GM10248 (cell line): ENCODE measurements at regions not wholly inside any gene's neighbourhood (a gene's known extent, or its start where the extent isn't known, plus 50 kb on each side); places are given as distances from the start of the nearest gene placed in this dataset.
"Not testable (repeated sequence)": the region's sequence is repeated elsewhere in the genome, so short reads cannot be mapped to it uniquely, and the experiment has no call there.

Experiments used
- CTCF ChIA-PET: fragments of 300-600 bp; sonication (Branson Sonifier 250); formaldehyde crosslinking; extraction: SDS; loops from one replicate; lab custom pipeline; 2021; ENCODE audit warnings: antibody characterized with exemption; lab: Yijun Ruan, JAX
- POLR2A ChIA-PET: fragments of 350-650 bp; sonication (Branson Sonifier 250); formaldehyde crosslinking; extraction: SDS; loops from one replicate; lab custom pipeline; 2020; ENCODE audit warnings: antibody characterized with exemption; lab: Yijun Ruan, JAX
- DNase-seq: peaks from one replicate; pipeline ENCODE4 v3.0.0; 2012; ENCODE audit errors: extremely low spot score
- TF ChIP-seq, protein P1 (sequence below): IDR thresholded peaks from 2 replicates; pipeline ENCODE4 v1.5.1; 2012; ENCODE audit warnings: mild to moderate bottlenecking, low read depth; ENCODE audit errors: extremely low read depth, missing control alignments, control extremely low read depth

DNA sequence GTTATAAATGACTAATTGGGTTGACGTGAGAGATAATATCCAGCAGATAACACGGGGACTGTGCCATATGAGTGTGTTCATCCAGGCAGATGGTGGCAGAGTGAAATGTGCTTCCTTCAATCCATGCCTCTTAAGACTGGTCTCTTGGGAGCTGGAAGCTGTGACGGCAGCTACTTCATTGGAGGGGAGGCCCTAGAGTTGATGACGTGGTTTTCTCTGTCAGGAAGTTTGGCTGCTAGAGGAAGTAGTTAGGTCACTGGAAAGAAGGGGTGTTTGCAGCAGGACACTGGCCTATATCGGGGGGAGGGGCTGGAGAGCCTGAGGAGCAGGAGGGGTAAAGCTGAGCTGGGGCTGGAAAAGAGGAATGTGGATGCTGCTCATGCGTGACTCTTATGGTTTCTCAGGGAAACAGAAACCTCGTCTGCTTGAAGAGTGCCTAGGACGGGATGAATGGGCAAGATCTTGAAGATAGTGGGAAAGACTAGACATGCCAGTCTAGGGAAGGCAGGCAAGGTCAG is 3051.6 kb downstream of the RPIA start:
- POLR2A ChIA-PET, DNase-seq, CTCF ChIA-PET: not testable (repeated sequence)

DNA sequence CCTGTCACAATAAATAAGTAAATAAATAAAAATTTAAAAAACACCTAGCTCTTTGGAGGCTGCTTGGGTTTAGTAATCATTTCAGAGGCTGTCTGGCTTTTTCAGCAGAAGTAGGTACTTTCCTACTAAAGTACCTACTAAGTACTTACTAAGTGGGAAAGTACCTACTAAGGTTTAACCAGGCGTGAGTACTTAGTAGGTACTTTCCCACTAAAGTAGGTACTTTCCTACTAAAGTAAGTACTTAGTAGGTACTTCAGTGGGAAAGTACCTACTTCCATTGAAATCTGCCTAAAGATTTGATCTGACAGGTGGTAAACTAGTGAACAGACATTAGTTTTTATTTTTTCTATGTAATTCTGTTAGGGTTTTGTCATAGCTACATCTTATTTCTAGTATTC is 3052.4 kb downstream of the RPIA start:
- DNase-seq, POLR2A ChIA-PET, CTCF ChIA-PET: not testable (repeated sequence)

DNA sequence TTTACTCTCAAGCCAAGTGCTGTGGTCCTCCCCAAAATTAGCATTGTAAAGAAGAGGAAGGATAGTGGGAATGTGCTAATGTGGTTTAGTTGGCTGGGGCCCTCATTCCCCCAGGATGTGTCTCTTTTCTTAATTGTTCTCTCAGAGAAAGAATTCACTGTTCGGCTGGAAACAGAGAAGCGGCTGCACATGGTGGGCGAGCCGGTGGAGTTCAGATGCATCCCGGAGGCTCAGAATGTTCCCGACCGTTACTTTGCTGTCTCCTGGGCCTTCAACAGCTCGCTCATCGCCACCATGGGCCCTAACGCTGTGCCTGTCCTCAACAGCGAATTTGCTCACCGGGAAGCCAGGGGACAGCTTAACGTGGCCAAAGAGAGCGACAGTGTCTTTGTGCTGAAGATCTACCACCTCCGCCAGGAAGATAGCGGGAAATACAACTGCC is 3053.2 kb downstream of the RPIA start:
- POLR2A ChIA-PET, DNase-seq, CTCF ChIA-PET: not testable (repeated sequence)

DNA sequence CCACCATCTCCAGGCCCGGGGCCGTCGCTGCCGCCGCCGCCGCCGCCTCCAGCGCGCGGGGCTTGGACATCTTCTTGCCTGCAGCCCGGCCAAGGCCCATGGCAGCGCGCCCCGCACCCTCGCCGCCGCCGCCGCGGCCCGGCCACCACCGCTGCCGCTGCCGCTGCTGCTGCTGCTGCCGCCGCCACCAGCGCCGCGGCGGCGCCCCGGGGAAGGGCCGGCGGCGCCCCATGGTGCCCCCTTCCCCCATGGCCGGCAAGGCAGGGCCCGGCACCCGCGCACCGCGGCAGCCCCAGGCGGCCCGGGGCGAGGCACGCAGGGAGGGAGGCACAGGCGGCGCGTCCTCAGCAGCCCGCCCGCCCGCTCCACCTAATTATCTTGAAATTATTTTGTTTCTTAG is 3057.4 kb downstream of the RPIA start:
- TF ChIP-seq, protein P1, sequence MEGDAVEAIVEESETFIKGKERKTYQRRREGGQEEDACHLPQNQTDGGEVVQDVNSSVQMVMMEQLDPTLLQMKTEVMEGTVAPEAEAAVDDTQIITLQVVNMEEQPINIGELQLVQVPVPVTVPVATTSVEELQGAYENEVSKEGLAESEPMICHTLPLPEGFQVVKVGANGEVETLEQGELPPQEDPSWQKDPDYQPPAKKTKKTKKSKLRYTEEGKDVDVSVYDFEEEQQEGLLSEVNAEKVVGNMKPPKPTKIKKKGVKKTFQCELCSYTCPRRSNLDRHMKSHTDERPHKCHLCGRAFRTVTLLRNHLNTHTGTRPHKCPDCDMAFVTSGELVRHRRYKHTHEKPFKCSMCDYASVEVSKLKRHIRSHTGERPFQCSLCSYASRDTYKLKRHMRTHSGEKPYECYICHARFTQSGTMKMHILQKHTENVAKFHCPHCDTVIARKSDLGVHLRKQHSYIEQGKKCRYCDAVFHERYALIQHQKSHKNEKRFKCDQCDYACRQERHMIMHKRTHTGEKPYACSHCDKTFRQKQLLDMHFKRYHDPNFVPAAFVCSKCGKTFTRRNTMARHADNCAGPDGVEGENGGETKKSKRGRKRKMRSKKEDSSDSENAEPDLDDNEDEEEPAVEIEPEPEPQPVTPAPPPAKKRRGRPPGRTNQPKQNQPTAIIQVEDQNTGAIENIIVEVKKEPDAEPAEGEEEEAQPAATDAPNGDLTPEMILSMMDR, result no peak
- DNase-seq, result no peak
- ChIA-PET CTCF (no interaction called here), POLR2A (no interaction called here)

DNA sequence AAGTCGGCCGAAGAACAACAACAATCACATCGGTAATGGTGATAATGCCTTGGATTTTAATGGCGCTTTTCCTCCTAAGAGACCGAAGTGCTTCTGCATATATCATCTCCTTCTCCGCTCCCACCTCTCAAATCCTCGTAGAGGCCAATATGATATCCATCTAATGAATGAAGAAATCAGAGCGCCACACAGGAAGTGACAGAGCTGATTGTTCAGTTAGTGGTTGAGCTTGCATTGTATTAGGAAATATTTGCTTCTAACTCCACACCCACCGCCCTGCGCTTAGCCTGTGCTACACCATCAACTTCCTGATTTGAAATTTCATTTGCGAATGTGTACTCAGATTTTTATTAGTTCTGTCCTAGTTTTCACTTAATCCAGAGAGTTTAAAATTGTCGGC is 3058.2 kb downstream of the RPIA start:
- POLR2A ChIA-PET, DNase-seq, CTCF ChIA-PET: not testable (repeated sequence)

DNA sequence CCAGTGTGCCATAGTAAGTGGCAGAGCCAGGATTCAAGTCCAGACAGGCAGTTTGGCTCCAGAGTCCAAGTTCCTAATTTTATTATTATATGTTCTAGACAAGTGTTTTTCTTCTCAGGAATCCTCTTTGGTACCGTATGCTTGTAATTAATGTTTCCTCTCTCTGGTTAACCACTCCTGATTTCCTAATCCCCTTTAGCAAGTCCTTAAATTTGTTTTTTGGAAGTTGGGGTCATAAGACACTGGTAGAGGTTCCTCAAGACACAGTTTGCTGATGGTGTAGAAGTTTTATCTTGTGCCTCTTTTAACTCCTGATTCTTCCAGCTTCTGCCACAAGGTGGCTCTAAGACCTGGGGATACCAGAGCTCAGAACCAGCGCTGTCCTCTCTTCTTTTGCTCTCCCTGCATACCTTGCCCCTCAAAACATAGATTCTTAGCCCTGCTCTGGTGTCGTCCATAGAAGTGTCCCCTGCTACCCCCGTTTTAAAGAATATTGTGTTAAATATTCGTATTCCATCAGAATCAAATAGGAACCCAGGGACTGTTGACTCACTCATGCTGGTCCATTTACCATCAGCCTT is 3068.0 kb downstream of the RPIA start:
- DNase-seq, CTCF ChIA-PET, POLR2A ChIA-PET: not testable (repeated sequence)

DNA sequence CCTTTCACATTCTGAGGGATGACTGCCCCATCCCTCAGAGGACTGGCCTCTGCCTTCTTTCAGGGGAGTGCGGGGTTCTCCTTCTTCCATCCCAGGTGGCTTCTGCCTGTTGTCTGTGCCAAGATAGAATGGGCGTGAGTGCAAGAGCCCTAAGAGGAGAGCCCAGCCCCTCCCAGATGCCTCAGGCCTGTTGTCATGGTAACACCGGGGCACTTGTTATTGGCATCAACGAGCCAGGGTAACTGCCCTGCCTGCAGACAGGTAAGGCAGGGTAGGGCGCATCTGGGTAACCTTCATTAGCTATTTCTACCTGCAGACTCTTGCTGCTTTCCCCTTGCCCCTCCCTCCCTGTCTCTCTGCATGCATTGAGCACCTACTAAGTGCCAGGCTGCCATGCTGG is 3069.2 kb downstream of the RPIA start:
- POLR2A ChIA-PET, CTCF ChIA-PET, DNase-seq: not testable (repeated sequence)

DNA sequence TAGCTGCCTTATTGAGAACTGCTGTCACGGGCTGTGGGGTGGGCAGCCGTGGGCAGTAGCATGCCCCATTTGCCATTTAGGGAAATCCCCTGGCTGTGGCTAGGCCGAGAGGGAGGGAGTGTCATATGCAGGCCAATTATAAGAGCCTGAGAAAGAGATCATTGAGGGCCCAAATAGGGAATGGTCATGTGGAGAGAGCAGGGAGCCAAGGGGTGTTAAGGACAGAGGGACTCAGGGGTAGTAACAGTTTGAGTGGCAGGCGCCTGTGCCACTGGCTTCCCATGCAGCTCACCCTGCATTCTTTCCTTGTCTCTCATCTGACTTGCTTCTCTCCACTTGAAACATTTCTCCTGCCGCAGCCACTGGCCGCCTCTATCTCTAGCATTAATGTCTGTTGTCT is 3070.8 kb downstream of the RPIA start:
- DNase-seq, POLR2A ChIA-PET, CTCF ChIA-PET: not testable (repeated sequence)

DNA sequence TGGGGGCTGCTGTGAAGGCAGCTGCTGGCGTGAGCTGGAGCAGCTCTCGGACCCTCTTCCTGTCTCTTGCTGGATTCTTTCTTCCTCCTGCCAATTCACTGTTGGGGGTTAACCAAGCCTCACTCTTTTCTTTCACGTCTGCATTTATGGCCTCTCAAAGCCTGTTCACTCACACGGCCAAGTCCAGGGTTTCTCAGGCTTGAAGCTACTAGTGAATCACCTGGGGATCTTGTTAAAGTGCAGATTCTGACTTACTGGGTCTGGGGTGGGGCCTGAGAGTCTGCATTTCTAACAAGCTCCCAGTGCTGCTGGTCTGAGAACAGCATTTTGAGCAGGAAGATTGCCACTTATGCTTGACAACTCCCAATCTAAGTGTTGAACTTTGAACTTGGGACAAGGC is 3072.2 kb downstream of the RPIA start:
- CTCF ChIA-PET, DNase-seq, POLR2A ChIA-PET: not testable (repeated sequence)

DNA sequence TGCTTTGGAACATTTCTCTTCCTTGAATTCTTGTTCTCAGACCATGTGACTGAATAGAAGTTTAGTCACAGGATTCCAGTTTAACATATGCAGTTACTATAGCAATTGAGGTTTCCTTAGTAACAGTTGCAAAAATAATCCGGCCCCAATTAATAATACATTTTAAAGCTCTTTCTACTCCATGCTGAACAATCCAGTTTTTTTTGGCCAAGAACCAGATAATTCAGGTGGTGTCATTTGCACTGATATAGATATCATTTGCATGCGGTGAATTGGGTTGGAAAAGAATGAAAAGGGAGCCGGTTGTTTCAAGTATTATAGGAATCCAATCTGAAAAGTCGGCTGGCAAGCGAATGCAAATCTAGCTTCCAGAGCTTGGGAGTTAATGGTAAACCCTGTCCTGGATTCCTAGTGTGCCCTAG is 3073.1 kb downstream of the RPIA start:
- CTCF ChIA-PET, POLR2A ChIA-PET, DNase-seq: not testable (repeated sequence)

DNA sequence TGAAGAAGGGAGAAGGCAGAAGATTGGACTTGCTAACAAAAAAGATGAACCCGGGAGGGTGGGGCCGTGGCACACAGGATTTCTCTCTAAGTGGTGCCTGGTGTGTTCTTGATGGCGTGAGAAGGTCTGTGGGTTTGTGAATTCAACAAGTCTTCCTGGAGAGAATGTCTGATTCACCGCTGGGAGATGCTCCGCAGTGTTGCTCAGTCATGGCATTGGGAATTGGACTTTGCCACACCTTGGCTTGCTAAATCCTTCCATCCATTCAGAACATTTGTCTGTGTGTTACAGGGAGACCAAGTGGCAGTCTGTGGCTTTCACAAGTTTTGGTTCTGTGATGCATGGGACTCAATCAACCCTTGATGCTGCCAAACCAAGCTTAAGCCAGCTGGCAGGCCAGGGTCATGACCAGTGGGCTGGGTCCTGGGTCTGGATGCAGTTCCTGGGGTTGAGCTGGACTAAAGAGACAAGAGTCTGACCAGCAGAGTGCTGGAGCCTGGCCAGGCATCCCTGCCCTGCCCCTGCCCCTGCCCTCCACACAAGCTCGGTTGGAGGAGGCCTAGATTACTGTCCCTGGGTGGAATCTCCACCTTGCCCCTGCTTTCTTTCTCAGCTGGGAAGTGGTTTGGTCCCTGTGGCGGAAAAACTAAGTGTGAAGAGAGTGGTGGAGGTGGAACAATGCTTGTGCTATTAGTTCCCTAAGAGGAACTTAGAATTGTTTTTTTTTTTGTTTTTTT is 3073.7 kb downstream of the RPIA start:
- POLR2A ChIA-PET, DNase-seq, CTCF ChIA-PET: not testable (repeated sequence)

DNA sequence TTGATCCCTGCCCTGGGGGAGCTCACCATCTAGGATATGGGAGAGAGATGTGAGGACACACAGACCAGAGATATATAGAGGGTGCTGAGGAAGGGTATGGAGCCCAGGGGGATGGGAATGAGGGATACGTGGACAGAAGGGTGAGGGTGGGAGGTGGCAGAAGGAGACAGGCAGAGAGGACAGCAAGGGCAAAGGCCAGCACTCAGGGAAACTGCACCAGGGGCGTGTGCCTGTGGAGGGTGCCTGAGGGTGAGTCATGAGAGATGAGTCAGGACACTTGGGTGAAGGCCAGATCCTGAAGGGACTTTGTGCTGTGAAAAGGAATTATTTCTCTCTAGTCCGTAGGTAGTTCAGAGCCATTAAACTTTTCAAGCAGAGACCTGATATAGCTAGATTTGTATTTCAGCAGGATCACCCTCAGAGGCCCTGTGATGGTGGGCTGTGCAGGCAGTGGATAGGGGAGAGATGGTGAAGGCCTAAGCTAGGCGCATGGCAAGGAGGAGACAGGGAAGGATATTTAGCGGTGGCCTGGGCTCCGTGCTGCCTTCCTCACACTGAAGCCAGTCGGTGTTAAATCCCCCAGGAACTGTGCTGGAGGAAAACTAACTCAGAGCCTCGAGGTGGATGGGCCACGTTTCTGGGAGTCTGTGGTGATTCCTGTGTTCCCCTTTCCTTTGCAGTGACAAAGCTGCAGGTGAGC is 3075.0 kb downstream of the RPIA start:
- CTCF ChIA-PET, DNase-seq, POLR2A ChIA-PET: not testable (repeated sequence)

DNA sequence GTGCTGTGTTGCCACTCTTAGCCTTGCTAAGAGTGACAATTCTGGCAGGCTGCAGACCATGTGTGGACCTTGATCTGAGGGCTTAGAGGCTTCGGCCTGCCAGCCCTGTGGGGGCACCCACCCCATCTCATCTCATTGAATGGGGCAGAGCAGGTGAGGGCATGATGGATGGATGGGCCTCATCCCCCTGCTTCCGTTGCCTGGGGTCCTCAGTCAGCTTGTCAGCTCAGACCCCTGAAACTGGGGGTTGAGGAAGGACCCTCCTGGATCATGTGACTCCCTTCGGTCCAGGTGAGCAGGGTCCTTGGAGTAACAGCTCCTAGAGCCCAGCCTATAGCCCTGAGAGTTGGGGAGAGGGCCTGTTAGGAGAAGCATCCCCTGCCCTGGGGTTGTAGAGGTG is 3076.8 kb downstream of the RPIA start:
- DNase-seq, POLR2A ChIA-PET, CTCF ChIA-PET: not testable (repeated sequence)

DNA sequence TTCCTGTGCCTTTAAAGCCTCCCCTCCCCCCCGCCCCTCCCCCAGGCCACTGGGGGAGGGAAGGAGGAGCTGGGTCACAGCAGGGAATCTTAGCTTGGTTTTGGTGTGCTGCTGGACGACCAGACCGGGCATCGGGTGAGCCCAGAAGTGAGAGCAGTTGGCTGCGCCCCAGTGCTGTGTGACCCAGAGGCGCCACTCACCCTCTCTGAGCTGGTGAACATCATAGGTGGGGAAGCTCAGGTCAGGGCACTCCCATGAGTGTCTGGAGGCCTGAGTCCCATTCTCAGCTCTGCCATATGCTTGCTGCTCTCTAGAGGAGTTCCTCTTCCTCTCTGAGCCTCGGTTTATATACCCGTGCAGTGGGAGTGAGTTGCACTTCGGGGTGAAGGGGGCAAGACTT is 3077.5 kb downstream of the RPIA start:
- DNase-seq, POLR2A ChIA-PET, CTCF ChIA-PET: not testable (repeated sequence)

DNA sequence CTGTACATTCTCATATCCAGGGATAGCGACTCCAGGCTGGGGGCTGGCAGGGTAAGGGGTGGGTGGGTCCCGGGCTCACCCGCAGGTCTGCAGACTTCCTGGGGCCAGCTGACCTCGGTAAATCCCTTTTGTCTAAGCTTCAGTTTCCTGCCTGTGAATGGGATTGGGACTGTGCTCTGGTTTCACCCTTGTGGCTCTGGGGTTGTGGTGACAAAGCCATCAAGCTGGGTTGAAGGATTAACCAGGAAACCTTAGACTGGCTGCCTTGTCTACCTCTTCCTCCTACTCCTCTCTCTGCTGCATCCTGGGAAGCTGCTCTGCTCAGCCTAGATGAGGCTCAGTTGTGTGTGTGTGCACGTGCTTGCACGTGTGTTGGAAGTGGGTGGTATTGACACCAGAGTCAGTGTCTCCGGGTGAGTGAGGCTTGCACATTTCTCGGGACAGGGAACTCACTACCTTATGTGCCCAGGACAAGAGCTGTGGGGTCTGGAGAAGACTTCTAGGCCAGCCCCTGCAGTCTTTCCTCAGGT is 3078.6 kb downstream of the RPIA start:
- DNase-seq, POLR2A ChIA-PET, CTCF ChIA-PET: not testable (repeated sequence)

DNA sequence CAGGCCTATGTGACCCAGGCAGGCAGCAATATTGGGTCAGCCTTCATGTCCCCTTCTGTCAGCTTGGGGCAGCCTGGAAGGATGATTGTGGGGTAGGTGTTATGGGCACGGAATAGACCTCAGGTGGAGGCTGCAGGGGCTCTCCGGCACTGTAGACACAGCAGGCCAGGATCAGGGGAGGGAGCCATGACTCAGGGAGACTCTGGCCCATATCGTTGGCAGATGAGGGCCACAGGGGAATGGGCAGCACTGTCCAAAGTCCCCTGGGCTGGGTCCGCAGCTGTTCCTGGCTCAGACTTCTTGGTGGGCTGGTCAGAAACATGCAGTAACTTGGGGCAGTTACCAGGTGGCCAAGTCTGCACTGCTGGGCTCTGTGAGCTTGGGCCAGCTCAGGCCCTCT is 3080.1 kb downstream of the RPIA start:
- POLR2A ChIA-PET, CTCF ChIA-PET, DNase-seq: not testable (repeated sequence)
